Effector CD4-positive, alpha-beta T cell (primary cell): ENCODE measurements at regions not wholly inside any gene's neighbourhood (a gene's known extent, or its start where the extent isn't known, plus 50 kb on each side); places are given as distances from the start of the nearest gene placed in this dataset.
"Not testable (repeated sequence)": the region's sequence is repeated elsewhere in the genome, so short reads cannot be mapped to it uniquely, and the experiment has no call there.

Source experiments
- DNase-seq: peaks from one replicate; pipeline ENCODE4 v3.0.0-alpha.2; 2020

- DNase-seq = not testable (repeated sequence)
These were observed 87.3 kb upstream of the KITLG start for GRCh38 chr12:88667615-88668014.

GRCh38 chr12:88665071-88665470 is 84.8 kb upstream of the KITLG start:
- no peak for DNase-seq

- DNase-seq = no peak
These were observed 82.7 kb upstream of the KITLG start for GRCh38 chr12:88662961-88663360.

GRCh38 chr12:88662093-88662492 is 81.8 kb upstream of the KITLG start:
- no peak for DNase-seq

GRCh38 chr12:88658009-88658408 is 77.7 kb upstream of the KITLG start:
- DNase-seq = no peak

GRCh38 chr12:88650715-88651114 is 70.4 kb upstream of the KITLG start:
- no peak for DNase-seq

- DNase-seq = no peak
These were observed 68.4 kb upstream of the KITLG start for GRCh38 chr12:88648625-88649024.

- no peak for DNase-seq
These were observed 66.6 kb upstream of the KITLG start for GRCh38 chr12:88646824-88647223.

GRCh38 chr12:88645816-88646215 is 65.5 kb upstream of the KITLG start:
- DNase-seq = no peak

GRCh38 chr12:88644946-88645702 is 64.9 kb upstream of the KITLG start:
- no peak for DNase-seq

GRCh38 chr12:88643685-88644084 is 63.4 kb upstream of the KITLG start:
- no peak for DNase-seq

- DNase-seq = no peak
These were observed 62.6 kb upstream of the KITLG start for GRCh38 chr12:88642675-88643431.

- DNase-seq = no peak
These were observed 58.9 kb upstream of the KITLG start for GRCh38 chr12:88638966-88639760.

- no peak for DNase-seq
These were observed 58.1 kb upstream of the KITLG start for GRCh38 chr12:88638388-88638787.

GRCh38 chr12:88634008-88634407 is 53.7 kb upstream of the KITLG start:
- no peak for DNase-seq

GRCh38 chr12:88633312-88633711 is 53.0 kb upstream of the KITLG start:
- no peak for DNase-seq

- DNase-seq = no peak
These were observed 50.3 kb upstream of the KITLG start for GRCh38 chr12:88630561-88630960.
